Type B pancreatic cell (in vitro differentiated cells): ENCODE measurements at regions not wholly inside any gene's neighbourhood (a gene's known extent, or its start where the extent isn't known, plus 50 kb on each side); places are given as distances from the start of the nearest gene placed in this dataset.

ENCODE experiments used
- DNase-seq: peaks from one replicate; pipeline ENCODE4 v3.0.0; 2021; ENCODE audit warnings: mixed read lengths; ENCODE audit not compliant: unreplicated experiment; ENCODE audit errors: extremely low spot score
- H3K27ac Mint-ChIP-seq: 2 replicates; pipeline ENCODE4 v1.8.0; 2021; ENCODE audit warnings: mild to moderate bottlenecking, mixed read lengths
- H3K27me3 Mint-ChIP-seq: 2 replicates; pipeline ENCODE4 v1.8.0; 2021; ENCODE audit warnings: mixed read lengths
- H3K36me3 Mint-ChIP-seq: 2 replicates; pipeline ENCODE4 v1.8.0; 2021; ENCODE audit warnings: mixed read lengths
- H3K4me1 Mint-ChIP-seq: one replicate; pipeline ENCODE4 v1.8.0; 2021; ENCODE audit warnings: mixed read lengths; ENCODE audit not compliant: unreplicated experiment
- H3K4me3 Mint-ChIP-seq: 2 replicates; pipeline ENCODE4 v1.8.0; 2021; ENCODE audit warnings: mild to moderate bottlenecking, mixed read lengths
- H3K9me3 Mint-ChIP-seq: 2 replicates; pipeline ENCODE4 v1.8.0; 2021; ENCODE audit warnings: mixed read lengths
- TF ChIP-seq, protein P1 (sequence below): fragments of 200-600 bp; sonication (generic); conservative IDR thresholded peaks from 2 replicates; pipeline ENCODE4 v1.5.0; 2021; ENCODE audit warnings: antibody characterized with exemption, mild to moderate bottlenecking

DNA sequence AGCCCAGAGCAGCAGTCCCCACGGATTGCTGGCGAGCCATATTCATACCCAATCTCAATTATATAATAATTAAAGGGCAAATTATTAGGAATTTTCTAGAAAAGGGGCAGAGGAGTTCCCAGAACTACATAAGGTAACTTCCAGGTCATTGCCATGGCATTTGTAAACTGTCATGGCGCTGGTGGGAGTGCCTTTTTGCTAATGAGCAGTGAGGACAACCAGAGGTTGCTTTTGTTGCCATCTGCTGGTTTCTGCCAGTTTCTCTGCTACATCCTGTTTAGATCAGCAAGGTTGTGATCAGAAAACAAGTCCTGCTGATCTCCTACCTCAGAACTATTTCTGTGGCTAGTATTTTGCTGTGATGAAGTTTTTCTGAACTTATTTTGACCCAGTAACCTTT, 159.8 kb upstream of the PIEZO2 start:
- H3K4me1 Mint-ChIP-seq = peaks cover 6% of the 10 kb centered on the region
- no peak for DNase-seq
- TF ChIP-seq, protein P1, sequence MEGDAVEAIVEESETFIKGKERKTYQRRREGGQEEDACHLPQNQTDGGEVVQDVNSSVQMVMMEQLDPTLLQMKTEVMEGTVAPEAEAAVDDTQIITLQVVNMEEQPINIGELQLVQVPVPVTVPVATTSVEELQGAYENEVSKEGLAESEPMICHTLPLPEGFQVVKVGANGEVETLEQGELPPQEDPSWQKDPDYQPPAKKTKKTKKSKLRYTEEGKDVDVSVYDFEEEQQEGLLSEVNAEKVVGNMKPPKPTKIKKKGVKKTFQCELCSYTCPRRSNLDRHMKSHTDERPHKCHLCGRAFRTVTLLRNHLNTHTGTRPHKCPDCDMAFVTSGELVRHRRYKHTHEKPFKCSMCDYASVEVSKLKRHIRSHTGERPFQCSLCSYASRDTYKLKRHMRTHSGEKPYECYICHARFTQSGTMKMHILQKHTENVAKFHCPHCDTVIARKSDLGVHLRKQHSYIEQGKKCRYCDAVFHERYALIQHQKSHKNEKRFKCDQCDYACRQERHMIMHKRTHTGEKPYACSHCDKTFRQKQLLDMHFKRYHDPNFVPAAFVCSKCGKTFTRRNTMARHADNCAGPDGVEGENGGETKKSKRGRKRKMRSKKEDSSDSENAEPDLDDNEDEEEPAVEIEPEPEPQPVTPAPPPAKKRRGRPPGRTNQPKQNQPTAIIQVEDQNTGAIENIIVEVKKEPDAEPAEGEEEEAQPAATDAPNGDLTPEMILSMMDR = peak; percentile 27
- H3K4me3 Mint-ChIP-seq = no peak overlapping the region
- no peaks in the 10 kb centered on the region for H3K27me3 Mint-ChIP-seq
- no peak overlapping the region for H3K27ac Mint-ChIP-seq
- no peaks in the 10 kb centered on the region for H3K36me3 Mint-ChIP-seq
- no peaks in the 10 kb centered on the region for H3K9me3 Mint-ChIP-seq

DNA sequence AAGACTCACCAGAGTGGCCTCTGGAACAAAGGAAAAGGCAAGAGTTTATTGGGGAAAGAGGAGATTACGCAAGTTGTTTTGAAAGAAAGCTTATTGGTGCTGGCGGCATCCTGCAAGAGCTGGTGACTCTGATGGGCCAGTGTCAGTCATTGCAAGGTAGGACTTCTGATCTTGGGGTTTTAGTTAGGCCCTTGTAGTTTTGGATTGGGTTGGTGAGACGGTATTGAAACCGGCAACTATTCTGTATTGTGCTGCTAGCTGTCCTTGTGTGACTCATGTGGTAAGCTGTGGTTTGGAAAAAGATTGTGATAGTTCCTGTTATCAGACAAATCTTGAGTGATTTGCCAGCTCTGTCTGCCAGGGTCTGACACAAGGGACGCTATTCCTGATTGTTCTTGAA, 159.1 kb upstream of the PIEZO2 start:
- TF ChIP-seq, protein P1 = no peak
- no peaks in the 10 kb centered on the region for H3K36me3 Mint-ChIP-seq
- H3K4me3 Mint-ChIP-seq = no peak overlapping the region
- H3K27me3 Mint-ChIP-seq = no peaks in the 10 kb centered on the region
- no peaks in the 10 kb centered on the region for H3K9me3 Mint-ChIP-seq
- H3K4me1 Mint-ChIP-seq = peaks cover 6% of the 10 kb centered on the region
- no peak overlapping the region for H3K27ac Mint-ChIP-seq
- no peak for DNase-seq

DNA sequence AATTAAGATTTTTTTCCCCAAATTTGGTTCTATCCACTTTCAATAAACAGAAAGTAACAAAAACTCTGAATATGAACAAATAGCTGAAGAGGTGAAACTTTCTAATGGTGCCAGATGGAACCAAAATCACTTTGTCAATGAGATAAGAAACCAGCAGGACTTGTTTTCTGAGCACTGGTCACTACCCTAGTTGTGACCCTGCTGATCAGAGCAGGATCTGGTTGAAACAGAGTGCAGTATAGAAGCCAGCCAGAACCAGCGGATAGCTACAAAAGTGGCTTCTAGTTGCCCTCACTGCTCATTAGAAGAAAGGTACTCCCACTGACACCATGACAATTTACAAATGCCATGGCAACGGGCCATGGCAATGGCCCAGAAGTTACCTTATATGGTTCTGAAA, 158.3 kb upstream of the PIEZO2 start:
- peaks cover 3% of the 10 kb centered on the region for H3K4me1 Mint-ChIP-seq
- TF ChIP-seq, protein P1 = no peak
- no peaks in the 10 kb centered on the region for H3K9me3 Mint-ChIP-seq
- no peak overlapping the region for H3K27ac Mint-ChIP-seq
- no peak for DNase-seq
- H3K27me3 Mint-ChIP-seq = no peaks in the 10 kb centered on the region
- H3K4me3 Mint-ChIP-seq = no peak overlapping the region
- no peaks in the 10 kb centered on the region for H3K36me3 Mint-ChIP-seq

DNA sequence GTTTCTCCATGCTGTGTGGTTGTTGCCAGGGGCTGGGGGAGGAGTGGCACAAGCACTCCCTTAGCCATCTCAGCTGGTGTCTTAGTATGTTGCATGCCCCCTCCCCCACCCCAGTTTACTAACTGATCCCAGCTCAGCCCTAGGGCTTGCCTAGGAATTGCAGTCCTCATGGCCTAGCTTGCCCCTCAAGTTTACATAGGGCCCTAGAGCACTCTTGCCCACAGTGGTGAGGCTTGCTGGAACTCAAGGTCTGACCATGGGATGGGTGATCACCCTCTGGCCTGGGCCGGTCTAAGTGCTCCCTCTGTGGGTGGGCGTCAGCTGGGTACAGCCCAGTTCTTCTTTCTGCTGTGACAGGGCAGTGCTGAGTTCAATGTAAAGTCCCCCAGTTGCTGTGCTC, 156.1 kb upstream of the PIEZO2 start:
- TF ChIP-seq, protein P1 = no peak
- peaks cover 17% of the 10 kb centered on the region for H3K9me3 Mint-ChIP-seq
- H3K36me3 Mint-ChIP-seq = peaks cover 5% of the 10 kb centered on the region
- no peak overlapping the region for H3K4me3 Mint-ChIP-seq
- no peaks in the 10 kb centered on the region for H3K4me1 Mint-ChIP-seq
- H3K27ac Mint-ChIP-seq = no peak overlapping the region
- H3K27me3 Mint-ChIP-seq = no peaks in the 10 kb centered on the region
- no peak for DNase-seq

DNA sequence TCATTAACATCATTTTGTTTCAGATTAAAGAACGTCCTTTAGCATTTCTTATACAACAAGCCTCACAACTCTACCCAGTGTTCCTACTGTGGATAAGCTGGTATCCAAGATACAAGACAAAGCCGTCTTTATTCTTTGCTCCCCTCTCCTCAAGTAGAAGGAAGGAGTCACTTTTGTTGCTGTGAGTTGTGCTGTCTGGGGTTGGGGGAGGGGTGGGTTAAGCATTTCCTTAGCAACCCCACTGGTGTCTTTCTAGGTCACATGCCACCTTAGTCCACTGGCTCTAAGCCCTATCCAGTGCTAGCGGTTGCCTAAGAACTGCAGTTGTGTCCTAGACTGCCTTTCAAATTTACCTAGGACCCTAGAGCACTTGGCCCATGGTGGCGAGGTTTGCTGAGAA, 155.6 kb upstream of the PIEZO2 start:
- no peaks in the 10 kb centered on the region for H3K27me3 Mint-ChIP-seq
- H3K36me3 Mint-ChIP-seq = peaks cover 5% of the 10 kb centered on the region
- H3K9me3 Mint-ChIP-seq = peaks cover 17% of the 10 kb centered on the region
- H3K4me3 Mint-ChIP-seq = no peak overlapping the region
- H3K27ac Mint-ChIP-seq = no peak overlapping the region
- DNase-seq = no peak
- H3K4me1 Mint-ChIP-seq = no peaks in the 10 kb centered on the region
- TF ChIP-seq, protein P1 = no peak

DNA sequence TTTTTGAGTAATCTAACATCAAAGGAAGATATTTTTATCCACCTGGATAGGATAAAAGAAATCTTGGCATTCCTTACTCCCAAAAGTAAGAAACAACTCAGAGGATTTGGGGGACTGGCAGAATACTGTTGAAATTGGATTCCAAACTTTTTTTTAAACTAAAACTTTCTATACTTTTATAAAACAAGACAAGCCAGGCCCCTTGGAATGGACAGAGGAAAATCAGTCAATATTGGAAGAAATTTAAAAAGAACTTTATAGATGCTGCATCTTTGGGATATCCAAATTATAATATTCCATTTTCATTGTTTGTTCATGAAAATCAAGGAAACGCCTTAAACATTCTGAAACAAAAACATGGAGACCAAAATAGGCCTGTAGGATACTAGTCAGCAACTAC, 147.6 kb upstream of the PIEZO2 start:
- TF ChIP-seq, protein P1 = no peak
- Mint-ChIP-seq H3K27ac (no peak overlapping the region), H3K36me3 (peaks cover 5% of the 10 kb centered on the region), H3K9me3 (peaks cover 18% of the 10 kb centered on the region), H3K4me3 (no peak overlapping the region), H3K27me3 (no peaks in the 10 kb centered on the region), H3K4me1 (peaks cover 12% of the 10 kb centered on the region)
- DNase-seq = no peak
